Right lobe of liver (tissue), 4 donors: ENCODE measurements at regions not wholly inside any gene's neighbourhood (a gene's known extent, or its start where the extent isn't known, plus 50 kb on each side); places are given as distances from the start of the nearest gene placed in this dataset.

Experiments used
- POLR2A ChIP-seq: fragments of 450-650 bp; IDR thresholded peaks from one replicate; pipeline ENCODE4 v1.6.1; 2017; ENCODE audit warnings: antibody characterized with exemption, mild to moderate bottlenecking
- TF ChIP-seq, protein P1 (sequence below), 4 donors: fragments of 200-600 bp in 3 of 4; fragments of 450-650 bp in 1 of 4; IDR thresholded peaks; one replicate each; pipeline versions ENCODE4 v1.5.1 to v1.8.0; 2016 to 2022; ENCODE audit warnings: antibody characterized with exemption in 4 of 4, mild to moderate bottlenecking in 2 of 4
- donor health status: DM: no; HTN: no; CAD: no.
- donor health status: DM: no; HTN: no; CAD: no.
- donor health status: DM: no; HTN: yes; CAD: no.

DNA sequence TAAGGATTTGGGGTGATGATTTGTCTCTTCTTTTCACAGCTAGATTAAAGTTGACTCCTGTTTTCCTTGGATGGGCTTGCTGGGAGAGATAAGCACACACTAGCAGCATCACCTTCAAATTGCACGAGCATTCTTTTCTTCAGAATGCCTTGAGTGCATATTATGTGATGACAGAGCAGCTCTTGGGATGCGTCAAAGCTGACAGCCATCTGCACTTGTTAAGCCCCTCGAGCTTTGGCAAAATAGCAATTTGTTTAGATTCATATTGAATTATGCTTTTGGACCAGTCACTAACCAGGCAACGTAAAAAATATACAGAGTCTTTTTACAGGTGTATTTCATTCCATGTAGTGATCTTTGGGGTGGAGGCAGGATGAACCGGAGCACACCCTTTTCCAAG, 407.0 kb downstream of the FUT8 start:
- no peak for TF ChIP-seq POLR2A
- TF ChIP-seq, protein P1, sequence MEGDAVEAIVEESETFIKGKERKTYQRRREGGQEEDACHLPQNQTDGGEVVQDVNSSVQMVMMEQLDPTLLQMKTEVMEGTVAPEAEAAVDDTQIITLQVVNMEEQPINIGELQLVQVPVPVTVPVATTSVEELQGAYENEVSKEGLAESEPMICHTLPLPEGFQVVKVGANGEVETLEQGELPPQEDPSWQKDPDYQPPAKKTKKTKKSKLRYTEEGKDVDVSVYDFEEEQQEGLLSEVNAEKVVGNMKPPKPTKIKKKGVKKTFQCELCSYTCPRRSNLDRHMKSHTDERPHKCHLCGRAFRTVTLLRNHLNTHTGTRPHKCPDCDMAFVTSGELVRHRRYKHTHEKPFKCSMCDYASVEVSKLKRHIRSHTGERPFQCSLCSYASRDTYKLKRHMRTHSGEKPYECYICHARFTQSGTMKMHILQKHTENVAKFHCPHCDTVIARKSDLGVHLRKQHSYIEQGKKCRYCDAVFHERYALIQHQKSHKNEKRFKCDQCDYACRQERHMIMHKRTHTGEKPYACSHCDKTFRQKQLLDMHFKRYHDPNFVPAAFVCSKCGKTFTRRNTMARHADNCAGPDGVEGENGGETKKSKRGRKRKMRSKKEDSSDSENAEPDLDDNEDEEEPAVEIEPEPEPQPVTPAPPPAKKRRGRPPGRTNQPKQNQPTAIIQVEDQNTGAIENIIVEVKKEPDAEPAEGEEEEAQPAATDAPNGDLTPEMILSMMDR (IDR thresholded peaks at IDR 0.05): no peak
